OCI-LY7 (cell line): ENCODE measurements at regions not wholly inside any gene's neighbourhood (a gene's known extent, or its start where the extent isn't known, plus 50 kb on each side); places are given as distances from the start of the nearest gene placed in this dataset.

Experiments used
- CTCF ChIP-seq: fragments of 200-600 bp; sonication (generic); conservative IDR thresholded peaks from 2 replicates; pipeline ENCODE4 v1.5.1; 2014; ENCODE audit warnings: mild to moderate bottlenecking, antibody characterized with exemption, low read length, moderate library complexity, mixed read lengths
- EZH2phosphoT487 ChIP-seq: fragments of 200-600 bp; sonication (generic); IDR thresholded peaks from 2 replicates; pipeline ENCODE4 v1.6.1; 2018; ENCODE audit warnings: low read depth, borderline replicate concordance, mild to moderate bottlenecking, mixed run types, antibody characterized with exemption, low read length, moderate library complexity, mixed read lengths

GRCh38 chr14:104388011-104388521 is 191.5 kb upstream of the C14orf180 start:
- TF ChIP-seq CTCF (no peak), EZH2phosphoT487 (no peak)
